Ramos (cell line): ENCODE measurements at regions not wholly inside any gene's neighbourhood (a gene's known extent, or its start where the extent isn't known, plus 50 kb on each side); places are given as distances from the start of the nearest gene placed in this dataset.

Experiments
- in situ Hi-C: fragments of 300-500 bp; cut with MboI; formaldehyde crosslinking; loops from one replicate; pipeline ENCODE4 v1.14.3; 2022; ENCODE audit warnings: low sequenced_read_pairs; ENCODE audit not compliant: unreplicated experiment

GRCh38 chr21:27680181-27680580, 713.3 kb upstream of the ADAMTS5 start:
- in situ Hi-C loops = no loop called here

DNA sequence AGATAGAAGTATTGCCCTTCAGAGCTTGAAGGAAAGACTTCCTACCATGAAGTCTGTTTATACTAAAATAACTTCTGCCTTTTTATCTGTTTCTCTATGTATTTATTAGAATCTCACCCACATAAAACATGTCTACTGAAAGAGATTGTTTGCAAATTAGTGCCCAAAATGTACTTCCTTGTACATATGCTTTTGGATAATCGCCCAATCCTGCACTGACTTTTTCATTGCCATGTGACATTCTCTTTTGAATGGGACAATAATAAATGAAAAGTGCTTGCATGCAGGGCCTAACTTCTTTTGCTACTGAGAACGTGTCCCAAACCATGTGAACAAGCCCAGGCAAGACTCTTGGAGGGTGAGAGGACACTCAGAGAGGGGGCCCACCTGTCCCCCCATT, 711.6 kb upstream of the ADAMTS5 start:
- in situ Hi-C loops = no loop called here

GRCh38 chr21:27677546-27677945, 710.7 kb upstream of the ADAMTS5 start:
- in situ Hi-C loops = no loop called here

DNA sequence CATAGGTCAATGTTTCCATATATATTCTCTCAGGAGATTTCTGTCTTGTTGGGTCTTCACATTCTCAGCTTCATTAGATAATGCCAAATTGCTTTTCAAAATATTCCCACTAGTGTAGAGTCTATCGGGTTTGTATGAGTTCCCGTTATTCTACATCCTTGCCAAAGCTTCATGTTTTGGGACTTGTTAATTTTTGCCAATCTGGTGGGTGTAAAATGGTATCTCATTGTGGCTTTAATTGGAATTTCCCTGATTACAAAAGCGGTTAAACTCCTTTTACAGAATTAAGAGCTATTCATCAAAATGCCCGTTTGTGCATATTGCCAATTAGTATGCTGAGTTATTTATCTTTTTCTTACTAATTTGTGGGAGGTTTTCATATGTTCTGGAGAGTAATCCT, 708.4 kb upstream of the ADAMTS5 start:
- in situ Hi-C loops = no loop called here

GRCh38 chr21:27674041-27674615, 707.2 kb upstream of the ADAMTS5 start:
- in situ Hi-C loops = no loop called here

- in situ Hi-C loops = no loop called here
These were observed 706.7 kb upstream of the ADAMTS5 start for GRCh38 chr21:27673581-27673980.

GRCh38 chr21:27671207-27671606, 704.3 kb upstream of the ADAMTS5 start:
- in situ Hi-C loops = no loop called here

DNA sequence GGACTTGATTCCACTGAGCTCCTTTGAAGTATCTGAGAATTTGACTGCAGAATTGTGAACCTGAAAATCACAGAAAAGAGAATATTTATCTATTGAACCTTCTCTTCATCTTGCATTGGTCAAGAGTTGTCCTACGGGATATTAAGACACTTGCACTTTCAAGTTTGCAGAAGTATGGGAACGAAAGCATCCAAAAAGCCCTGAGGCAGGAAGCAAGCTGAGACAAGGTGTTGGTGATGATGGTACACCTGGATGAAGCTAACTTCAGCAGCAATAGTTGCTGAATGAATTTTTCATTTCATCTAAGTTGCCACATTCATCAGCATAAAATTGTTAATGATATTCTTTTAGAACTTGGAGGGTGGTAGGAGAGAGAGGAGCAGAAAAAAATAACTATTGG, 686.6 kb upstream of the ADAMTS5 start:
- in situ Hi-C loops = no loop called here

GRCh38 chr21:27649762-27650161, 682.9 kb upstream of the ADAMTS5 start:
- in situ Hi-C loops = no loop called here

- in situ Hi-C loops = no loop called here
These were observed 682.4 kb upstream of the ADAMTS5 start for GRCh38 chr21:27649323-27649722.

- in situ Hi-C loops = no loop called here
These were observed 681.7 kb upstream of the ADAMTS5 start for GRCh38 chr21:27648560-27648959.

GRCh38 chr21:27647921-27648320, 681.0 kb upstream of the ADAMTS5 start:
- in situ Hi-C loops = no loop called here

DNA sequence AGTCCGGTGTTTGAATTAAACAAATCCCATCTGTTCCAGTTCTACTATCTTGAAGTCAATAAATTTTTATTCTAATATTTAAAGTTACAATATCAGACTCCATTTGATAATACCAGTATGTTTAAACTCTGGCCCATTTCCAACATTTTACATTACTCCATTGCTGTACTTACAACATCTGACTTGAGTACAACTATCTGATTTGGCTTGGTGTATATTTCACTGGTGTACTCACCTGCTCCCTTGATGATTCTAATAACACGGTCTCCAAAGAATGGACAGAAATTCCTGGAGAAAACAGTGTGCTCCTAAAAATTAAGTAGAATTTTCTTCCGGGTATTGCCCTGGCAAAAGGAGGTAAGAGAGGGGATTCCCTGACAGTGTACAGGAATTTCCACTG, 680.5 kb upstream of the ADAMTS5 start:
- in situ Hi-C loops = no loop called here

- in situ Hi-C loops = no loop called here
These were observed 679.8 kb upstream of the ADAMTS5 start for GRCh38 chr21:27646691-27647090.

DNA sequence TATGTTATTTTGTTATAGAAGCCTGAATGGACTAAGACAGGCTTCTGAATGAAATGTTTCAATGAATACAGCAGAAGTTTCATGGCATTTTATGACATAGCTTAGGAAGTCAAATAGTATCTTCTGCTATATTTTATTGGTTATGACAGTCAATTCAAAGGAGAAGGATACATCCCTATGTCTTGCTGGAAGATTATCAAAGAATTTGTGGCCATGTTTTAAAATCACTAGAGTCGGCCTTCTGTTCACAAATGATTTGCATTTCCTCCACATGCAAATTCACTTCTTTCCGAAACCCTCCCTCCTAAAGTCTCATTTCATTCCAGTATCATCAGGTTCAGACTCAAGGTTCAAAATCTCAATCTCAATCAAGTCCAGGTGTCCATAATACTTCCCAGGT, 679.2 kb upstream of the ADAMTS5 start:
- in situ Hi-C loops = no loop called here

DNA sequence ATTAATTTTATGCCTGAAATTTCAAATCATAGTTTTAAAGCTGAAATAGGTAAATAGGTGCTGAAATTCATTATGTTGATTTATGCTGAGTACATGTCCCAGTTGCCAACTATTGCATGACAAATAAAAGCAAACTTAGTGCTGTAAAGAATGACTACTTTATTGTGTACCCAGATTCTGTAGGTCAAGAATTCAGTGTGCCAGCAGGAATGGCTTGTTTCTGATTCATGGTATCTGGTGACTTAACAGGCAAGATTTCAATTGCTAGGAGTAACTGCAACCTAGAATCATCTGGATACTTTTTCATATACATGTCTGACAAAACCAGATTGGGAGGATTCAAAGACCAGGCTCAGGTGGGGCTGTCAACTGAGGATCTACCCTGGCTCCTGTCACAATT, 678.4 kb upstream of the ADAMTS5 start:
- in situ Hi-C loops = no loop called here

DNA sequence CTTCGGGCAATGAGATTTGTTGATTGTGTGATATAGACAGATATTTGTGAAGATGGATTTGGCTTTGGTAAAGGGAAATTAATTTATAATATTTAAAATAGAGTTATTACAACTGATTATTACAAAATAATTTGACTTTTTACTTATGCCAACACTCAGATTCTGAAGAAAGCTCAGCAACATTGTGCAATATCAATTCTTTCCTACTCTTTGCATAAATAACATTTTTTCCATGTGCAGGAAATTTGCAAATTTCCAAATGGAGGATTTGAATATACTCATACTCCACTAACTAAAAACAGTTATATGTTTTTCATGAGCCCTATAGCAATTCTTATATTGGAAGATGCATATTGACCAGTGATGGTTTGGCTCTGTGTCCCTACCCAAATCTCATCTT, 676.4 kb upstream of the ADAMTS5 start:
- in situ Hi-C loops = no loop called here

DNA sequence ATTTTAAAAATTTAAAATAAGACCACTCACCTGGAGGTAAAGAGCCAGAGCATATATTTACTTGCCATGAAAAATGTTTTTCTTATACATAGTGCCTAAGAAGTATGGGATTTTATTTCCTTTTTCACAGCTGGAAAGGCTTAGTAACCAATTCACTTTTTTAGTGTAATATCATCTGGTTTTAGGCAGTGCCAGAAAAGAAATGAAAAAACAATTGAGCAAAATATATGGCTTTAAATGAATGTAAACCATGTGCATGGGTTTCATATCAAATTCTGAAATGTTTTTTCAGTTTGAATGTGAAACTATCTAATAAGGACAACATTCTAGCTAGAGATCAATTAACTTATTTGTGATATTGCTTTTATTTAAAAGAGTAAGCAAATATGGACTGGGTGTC, 672.4 kb upstream of the ADAMTS5 start:
- in situ Hi-C loops = no loop called here

GRCh38 chr21:27636656-27637055, 669.8 kb upstream of the ADAMTS5 start:
- in situ Hi-C loops = no loop called here

DNA sequence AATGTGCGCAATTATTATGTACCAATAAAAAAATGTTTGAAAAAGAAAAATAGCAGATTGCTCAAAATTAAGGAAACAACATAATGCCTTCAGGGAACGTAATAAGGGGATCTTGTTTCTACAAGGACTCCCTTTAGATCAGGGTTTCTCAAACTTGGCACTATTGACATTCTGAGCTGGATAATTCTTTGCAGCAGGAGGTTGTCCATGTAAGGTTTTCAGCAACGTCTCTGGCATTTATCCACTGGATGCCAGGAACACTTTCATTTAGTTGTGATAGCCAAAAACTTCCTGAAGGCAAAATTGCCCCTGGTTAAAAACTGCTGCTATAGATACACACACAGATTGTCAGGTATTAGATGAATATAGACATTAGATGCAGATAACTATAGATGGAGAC, 666.7 kb upstream of the ADAMTS5 start:
- in situ Hi-C loops = no loop called here

- in situ Hi-C loops = no loop called here
These were observed 664.6 kb upstream of the ADAMTS5 start for GRCh38 chr21:27631471-27631870.

DNA sequence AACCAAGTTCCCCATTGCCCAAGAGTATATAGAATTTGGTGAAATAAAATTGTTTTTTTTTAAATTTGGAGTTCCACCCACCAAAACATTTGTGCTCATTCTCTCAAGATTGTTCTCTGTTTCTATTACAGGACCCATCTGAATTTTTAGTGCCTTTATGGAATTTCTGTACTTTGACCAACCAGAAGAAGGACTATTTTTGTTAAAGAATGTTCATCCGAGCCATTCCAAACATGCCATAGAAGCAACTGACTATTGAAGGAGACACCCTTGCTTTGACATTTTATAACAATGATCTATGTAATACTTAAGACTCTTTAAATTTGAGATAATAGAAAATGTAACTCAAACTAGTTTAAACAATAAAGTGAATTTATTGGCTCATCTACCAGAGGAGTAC, 655.7 kb upstream of the ADAMTS5 start:
- in situ Hi-C loops = no loop called here

- in situ Hi-C loops = no loop called here
These were observed 647.3 kb upstream of the ADAMTS5 start for GRCh38 chr21:27614231-27614630.
